K562 (cell line): ENCODE measurements at regions not wholly inside any gene's neighbourhood (a gene's known extent, or its start where the extent isn't known, plus 50 kb on each side); places are given as distances from the start of the nearest gene placed in this dataset.

ENCODE experiments used
- ATAC-seq: fragments of 200-7000 bp; cut with Tn5 transposase; 3 replicates; pipeline ENCODE4 v1.9.1; 2020; ENCODE audit warnings: moderate library complexity
- BruUV-seq: library from RNA; stranded (reverse); fragments of 400-500 nt; replicated peaks from 2 replicates; lab custom pipeline; 2021; lab: Mats Ljungman, UMichigan
- CTCF ChIA-PET: fragments of 300-600 bp; formaldehyde crosslinking; extraction: SDS; loops from one replicate; lab custom pipeline; 2021; ENCODE audit warnings: low intra/inter-chr PET ratio; lab: Yijun Ruan, JAX
- POLR2A ChIA-PET: fragments of 300-600, 350-650 bp; sonication (Branson Sonifier 250); formaldehyde crosslinking; extraction: SDS; loops from one replicate; lab custom pipeline; 2021; ENCODE audit warnings: antibody characterized with exemption, inconsistent platforms; lab: Yijun Ruan, JAX
- DNase-seq, 4 experiments: peaks; one replicate each; pipeline versions ENCODE4 v3.0.0 to v3.0.0-alpha.2; 2011 to 2018; ENCODE audit warnings: low spot score in 3 of 4, mixed read lengths in 3 of 4; ENCODE audit errors: extremely low read depth in 1 of 4
- FAIRE-seq: peaks from 2 replicates; lab custom pipeline; 2011; peaks lifted over from hg19 to GRCh38; lab: Jason Lieb, UNC
- H2AFZ ChIP-seq: 2 replicates; pipeline ENCODE4 v1.6.0; 2011; ENCODE audit warnings: low read depth, low read length, control low read depth, inconsistent platforms
- H3K27ac ChIP-seq: fragments of 200-600 bp; 3 replicates; pipeline ENCODE4 v1.8.0; 2011; ENCODE audit warnings: low read depth, mild to moderate bottlenecking, control low read depth, inconsistent platforms, low read length, moderate library complexity, mixed read lengths; ENCODE audit errors: extremely low read depth
- H3K27me3 ChIP-seq, 2 experiments: fragments of 300-600 bp in 1 of 2; 2 replicates in 1 of 2; 3 replicates in 1 of 2; pipeline versions ENCODE4 v1.6.0 to v1.8.0; 2011; ENCODE audit warnings: inconsistent platforms in 2 of 2, low read length in 2 of 2, mild to moderate bottlenecking in 1 of 2, mixed read lengths in 1 of 2, moderate library complexity in 1 of 2; ENCODE audit not compliant: control insufficient read depth in 2 of 2, insufficient read depth in 2 of 2
- H3K36me3 ChIP-seq: fragments of 300-600 bp; 3 replicates; pipeline ENCODE4 v1.8.0; 2011; ENCODE audit warnings: mild to moderate bottlenecking, low read length, inconsistent platforms; ENCODE audit not compliant: control insufficient read depth, insufficient read depth
- H3K4me1 ChIP-seq, 2 experiments: fragments of 200-600 bp in 1 of 2; replicated peaks in 1 of 2; 2 replicates in 1 of 2; 3 replicates in 1 of 2; pipeline versions ENCODE4 v1.5.1 to v1.8.0; 2011; ENCODE audit warnings: inconsistent platforms in 2 of 2, low read length in 2 of 2, mild to moderate bottlenecking in 1 of 2, mixed read lengths in 1 of 2, moderate library complexity in 1 of 2; ENCODE audit not compliant: control insufficient read depth in 2 of 2, insufficient read depth in 2 of 2
- H3K4me2 ChIP-seq: 2 replicates; pipeline ENCODE4 v1.6.1; 2011; ENCODE audit warnings: low read length, control low read depth, inconsistent platforms, mixed read lengths; ENCODE audit not compliant: insufficient read depth
- H3K4me3 ChIP-seq: fragments of 200-600 bp; sonication (generic), shearing (Covaris generic); 2 replicates; pipeline ENCODE4 v1.5.1; 2016; ENCODE audit warnings: control low read depth, inconsistent platforms
- H3K79me2 ChIP-seq: fragments of 200-600 bp; 3 replicates; pipeline ENCODE4 v1.8.0; 2011; ENCODE audit warnings: low read length, inconsistent platforms; ENCODE audit not compliant: control insufficient read depth, insufficient read depth
- H3K9ac ChIP-seq, 2 experiments: 2 replicates each; pipeline versions ENCODE4 v1.6.0 to v1.6.1; 2011; ENCODE audit warnings: low read depth in 2 of 2, low read length in 2 of 2, control low read depth in 1 of 2, inconsistent platforms in 1 of 2, mild to moderate bottlenecking in 1 of 2, mixed read lengths in 1 of 2; ENCODE audit not compliant: insufficient read depth in 1 of 2
- H3K9me1 ChIP-seq: one replicate; pipeline ENCODE4 v1.6.0; 2011; ENCODE audit warnings: inconsistent platforms, mild to moderate bottlenecking, low read length, moderate library complexity; ENCODE audit not compliant: control insufficient read depth, insufficient read depth
- H3K9me3 ChIP-seq: replicated peaks from 2 replicates; pipeline ENCODE4 v1.5.1; 2011; ENCODE audit warnings: low read depth, low read length, inconsistent platforms; ENCODE audit not compliant: control insufficient read depth, insufficient read depth
- H4K20me1 ChIP-seq: replicated peaks from 2 replicates; pipeline ENCODE4 v1.6.1; 2011; ENCODE audit warnings: low read length, inconsistent platforms, mixed read lengths; ENCODE audit not compliant: control insufficient read depth, insufficient read depth
- DACH1 ChIP-seq: fragments of 450-650 bp; IDR thresholded peaks from 2 replicates; pipeline ENCODE4 v1.6.1; 2018; ENCODE audit not compliant: partially characterized antibody
- EP300 ChIP-seq: IDR thresholded peaks from 2 replicates; pipeline ENCODE4 v1.6.1; 2012; ENCODE audit warnings: low read length, improper control_type of control experiment
- HMGN3 ChIP-seq: IDR thresholded peaks from 2 replicates; pipeline ENCODE4 v1.6.1; 2011; ENCODE audit warnings: borderline replicate concordance, low read depth, mild to moderate bottlenecking, mixed read lengths, low read length; ENCODE audit not compliant: insufficient read length; ENCODE audit errors: extremely low read depth
- MECOM ChIP-seq: fragments of 250-450 bp; sonication (Bioruptor Pico); IDR thresholded peaks from 2 replicates; pipeline ENCODE4 v1.8.0; 2022; ENCODE audit warnings: inconsistent platforms
- NELFE ChIP-seq: IDR thresholded peaks from 2 replicates; pipeline ENCODE4 v1.6.1; 2011; ENCODE audit warnings: mild to moderate bottlenecking; ENCODE audit not compliant: insufficient read depth, insufficient read length
- NFYB ChIP-seq: IDR thresholded peaks from 2 replicates; pipeline ENCODE4 v1.6.1; 2011; ENCODE audit warnings: mild to moderate bottlenecking, moderate library complexity; ENCODE audit not compliant: insufficient read length; ENCODE audit errors: extremely low read depth
- POLR2G ChIP-seq: fragments of 200-400 bp; formaldehyde crosslinking; IDR thresholded peaks from 2 replicates; pipeline ENCODE4 v1.6.1; 2017; ENCODE audit warnings: low read depth, mild to moderate bottlenecking, antibody characterized with exemption, low read length, moderate library complexity
- PURB ChIP-seq: sonication (generic); formaldehyde crosslinking; IDR thresholded peaks from 2 replicates; pipeline ENCODE4 v1.9.0; 2021; ENCODE audit warnings: low read depth, mild to moderate bottlenecking, missing genetic modification reagents
- RCOR1 ChIP-seq, 2 experiments: IDR thresholded peaks; 2 replicates each; pipeline ENCODE4 v1.6.1; 2012; ENCODE audit warnings: low read depth in 2 of 2, low read length in 2 of 2, borderline replicate concordance in 1 of 2, improper control_type of control experiment in 1 of 2
- TBP ChIP-seq: optimal IDR thresholded peaks from 2 replicates; pipeline ENCODE3; 2011; ENCODE audit warnings: low read depth, low read length, improper control_type of control experiment
- TCF15 ChIP-seq: fragments of 250-450 bp; sonication (Bioruptor Pico); IDR thresholded peaks from 2 replicates; pipeline ENCODE4 v1.8.0; 2022; ENCODE audit warnings: moderate library complexity, mild to moderate bottlenecking, inconsistent platforms
- VEZF1 ChIP-seq: fragments of 200-800 bp; sonication (Bioruptor generic); IDR thresholded peaks from 2 replicates; pipeline ENCODE4 v1.6.1; 2017; ENCODE audit warnings: missing genetic modification characterization, missing compliant biosample characterization
- ZNF24 ChIP-seq: fragments of 450-650 bp; IDR thresholded peaks from 2 replicates; pipeline ENCODE4 v1.6.1; 2016
- ZNF589 ChIP-seq: fragments of 200-800 bp; sonication (Bioruptor generic); IDR thresholded peaks from 2 replicates; pipeline ENCODE4 v1.6.1; 2016; ENCODE audit warnings: low read depth, missing genetic modification characterization, missing compliant biosample characterization
- WGBS: fragments of 100-300 bp; shearing (Covaris generic); methylation state at CpG from one replicate; pipeline ENCODE4 v1.1.6; 2016; ENCODE audit warnings: low coverage, mixed read lengths; ENCODE audit not compliant: insufficient coverage; ENCODE audit errors: missing lambda C conversion rate; 5-methylcytosine and 5-hydroxymethylcytosine counted together
- in situ Hi-C: fragments of 300-500 bp; cut with MboI; formaldehyde crosslinking; loops from 4 replicates; pipeline ENCODE4 v1.15.0; 2018; ENCODE audit warnings: inconsistent platforms, mixed read lengths
- intact Hi-C: fragments of 100-400 bp; cut with micrococcal nuclease; formaldehyde crosslinking; loops from 2 replicates; pipeline ENCODE4 v1.14.2; 2022
- TF ChIP-seq, protein P1 (sequence below): sonication (generic); formaldehyde crosslinking; IDR thresholded peaks from 2 replicates; pipeline ENCODE4 v1.9.0; 2022; ENCODE audit warnings: mild to moderate bottlenecking, missing genetic modification reagents
- TF ChIP-seq, protein P2 (sequence below): sonication (generic); formaldehyde crosslinking; IDR thresholded peaks from 2 replicates; pipeline ENCODE4 v1.8.0; 2022; ENCODE audit warnings: mild to moderate bottlenecking, missing genetic modification reagents

DNA sequence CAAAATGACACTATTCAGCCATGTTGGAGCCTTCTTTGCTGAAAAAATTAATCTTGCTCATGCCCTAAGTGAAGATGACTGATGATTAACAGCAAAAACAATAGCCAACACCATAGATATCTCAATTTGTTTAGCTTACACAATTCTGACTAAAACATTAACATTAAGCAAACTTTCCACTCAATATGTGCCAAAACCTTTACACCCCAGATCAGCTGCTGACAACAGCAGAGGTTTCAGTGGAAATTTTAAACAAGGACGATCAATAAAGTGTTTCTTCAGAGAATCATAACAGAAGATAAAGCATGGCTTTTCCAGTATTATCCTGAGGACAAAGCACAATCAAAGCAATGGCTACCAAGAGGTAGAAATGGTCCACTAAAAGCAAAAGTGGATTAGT is 254.4 kb upstream of the GRAMD2B start (continued):
- no peak for TF ChIP-seq PURB (CRISPR knock-in tag)
- no peak for TF ChIP-seq RCOR1 (IDR thresholded peaks at IDR 0.05; ENCODE audit: borderline replicate concordance in 1 of 2, low read depth in 2 of 2, low read length in 2 of 2)
- no peak for TF ChIP-seq DACH1
- TF ChIP-seq, protein P1, sequence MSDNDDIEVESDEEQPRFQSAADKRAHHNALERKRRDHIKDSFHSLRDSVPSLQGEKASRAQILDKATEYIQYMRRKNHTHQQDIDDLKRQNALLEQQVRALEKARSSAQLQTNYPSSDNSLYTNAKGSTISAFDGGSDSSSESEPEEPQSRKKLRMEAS (CRISPR knock-in tag) = no peak
- no peak for TF ChIP-seq EP300
- TF ChIP-seq HMGN3 = no peak
- no peak for TF ChIP-seq TCF15 (CRISPR knock-in tag)
- TF ChIP-seq NFYB = no peak
- TF ChIP-seq NELFE = no peak
- TF ChIP-seq ZNF589 = no peak
- no peak for TF ChIP-seq ZNF24
- TF ChIP-seq, all 486 proteins: peak for 0

DNA sequence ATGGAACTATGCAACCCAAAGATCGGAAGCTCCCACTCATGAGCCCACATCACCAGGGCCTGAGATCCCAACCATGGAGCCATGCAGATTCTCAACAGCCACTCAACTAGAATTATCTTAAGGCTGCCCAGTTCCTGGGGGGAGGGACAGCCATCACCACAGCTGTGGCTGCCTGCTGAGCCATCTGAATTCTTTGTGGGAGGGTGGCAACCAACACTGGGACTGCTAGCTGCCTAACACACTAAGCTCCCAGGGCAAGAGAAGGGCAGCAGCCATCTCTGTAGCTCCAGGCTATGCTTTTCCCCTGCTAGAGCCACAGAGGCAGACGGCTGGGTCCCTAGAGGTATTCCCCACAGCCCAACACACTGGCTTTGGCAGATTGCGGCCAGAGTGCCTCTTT is 251.3 kb upstream of the GRAMD2B start:
- Histone ChIP-seq H3K4me3 (no peak overlapping the region), H3K9me3 (no peaks in the 10 kb centered on the region; the same call in 1 of the 2 replicates), H3K4me1 (no peaks in the 10 kb centered on the region), H4K20me1 (no peaks in the 10 kb centered on the region), H3K36me3 (no peaks in the 10 kb centered on the region), H3K9me1 (no peaks in the 10 kb centered on the region), H3K27me3 (no peaks in the 10 kb centered on the region), H3K4me2 (no peak overlapping the region), H3K79me2 (no peaks in the 10 kb centered on the region), H2AFZ (no peak overlapping the region), H3K27ac (no peak overlapping the region), H3K9ac (no peak overlapping the region)
- BruUV-seq = no TSS peak
- CTCF ChIA-PET = no interaction called here
- ATAC-seq = no peak
- WGBS = 0% methylated on average over 3 of the region's 3 CpGs
- in situ Hi-C loops = no loop called here
- POLR2A ChIA-PET = no interaction called here
- FAIRE-seq = no peak
- intact Hi-C loops = no loop called here
- DNase-seq = no peak
- no peak for TF ChIP-seq POLR2G
- TF ChIP-seq VEZF1 (CRISPR knock-in tag) = no peak
- TF ChIP-seq, protein P1 (CRISPR knock-in tag) = no peak
- no peak for TF ChIP-seq MECOM
- TF ChIP-seq TBP = no peak
- TF ChIP-seq, protein P2, sequence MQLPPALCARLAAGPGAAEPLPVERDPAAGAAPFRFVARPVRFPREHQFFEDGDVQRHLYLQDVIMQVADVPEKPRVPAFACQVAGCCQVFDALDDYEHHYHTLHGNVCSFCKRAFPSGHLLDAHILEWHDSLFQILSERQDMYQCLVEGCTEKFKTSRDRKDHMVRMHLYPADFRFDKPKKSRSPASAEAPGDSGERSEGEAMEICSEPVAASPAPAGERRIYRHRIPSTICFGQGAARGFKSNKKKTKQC (CRISPR knock-in tag) = no peak
